GM10266 (cell line): ENCODE measurements at regions not wholly inside any gene's neighbourhood (a gene's known extent, or its start where the extent isn't known, plus 50 kb on each side); places are given as distances from the start of the nearest gene placed in this dataset.

Experiments
- DNase-seq: peaks from one replicate; pipeline ENCODE4 v3.0.0; 2012; ENCODE audit errors: extremely low spot score
- CTCF ChIP-seq: IDR thresholded peaks from 2 replicates; pipeline ENCODE4 v1.5.1; 2012; ENCODE audit warnings: mild to moderate bottlenecking, low read depth; ENCODE audit not compliant: control insufficient read depth, insufficient read depth; ENCODE audit errors: missing control alignments

GRCh38 chr20:7714549-7714948, 225.7 kb downstream of the HAO1 start:
- no peak for TF ChIP-seq CTCF
- no peak for DNase-seq

DNA sequence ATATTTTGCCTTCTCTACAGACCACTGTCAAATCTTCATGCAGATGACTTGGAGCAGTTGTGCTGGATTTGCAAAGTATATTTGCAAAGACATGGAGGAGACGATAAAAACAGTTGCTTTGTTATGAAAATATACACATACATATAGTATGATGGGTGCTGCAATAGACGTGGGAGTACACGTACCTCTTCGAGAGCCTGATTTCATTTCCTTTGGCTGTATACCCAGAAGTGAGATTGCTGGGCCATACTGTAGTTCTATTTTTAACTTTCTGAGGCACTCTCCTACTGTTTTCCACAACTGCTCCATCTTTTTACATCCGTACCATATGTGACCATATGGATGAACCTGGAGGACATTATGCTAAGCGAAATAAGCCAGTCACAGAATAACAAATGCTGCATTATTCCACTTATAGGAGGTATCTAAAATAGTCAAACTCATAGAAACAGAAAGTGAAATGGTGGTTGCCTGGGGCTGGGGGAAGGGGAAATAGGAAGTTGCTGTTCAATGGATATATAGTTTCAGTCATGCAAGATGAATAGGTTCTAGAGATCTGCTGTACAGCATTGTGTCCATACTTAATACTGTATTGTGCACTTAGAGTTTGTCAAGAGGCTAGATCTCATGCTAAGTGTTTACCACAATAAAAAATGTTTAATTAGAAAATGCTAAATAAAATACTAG, 223.8 kb downstream of the HAO1 start:
- no peak for TF ChIP-seq CTCF
- DNase-seq = no peak

GRCh38 chr20:7722564-7722963, 217.7 kb downstream of the HAO1 start:
- TF ChIP-seq CTCF = no peak
- DNase-seq = no peak

- no peak for DNase-seq
- TF ChIP-seq CTCF = no peak
Observed at GRCh38 chr20:7723284-7723683, 217.0 kb downstream of the HAO1 start.

DNA sequence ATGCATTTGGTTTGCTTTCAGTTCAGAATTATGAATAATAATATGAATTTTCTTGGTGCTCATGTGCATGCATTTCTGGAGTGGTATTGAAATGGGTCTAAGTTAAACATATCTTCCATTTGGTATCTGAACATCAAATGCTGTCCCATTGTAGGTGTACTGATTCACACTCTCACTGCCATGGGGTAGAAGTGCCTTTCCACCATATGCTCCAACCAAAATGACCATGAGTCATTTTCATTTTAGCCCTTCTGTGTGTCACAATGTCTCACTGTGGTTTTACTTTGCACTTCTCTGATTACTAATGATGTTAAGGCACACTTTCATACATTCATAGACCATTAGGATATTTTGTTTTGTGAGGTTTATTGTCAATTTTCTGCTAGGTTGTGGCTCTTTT, 211.9 kb downstream of the HAO1 start:
- DNase-seq = no peak
- no peak for TF ChIP-seq CTCF

DNA sequence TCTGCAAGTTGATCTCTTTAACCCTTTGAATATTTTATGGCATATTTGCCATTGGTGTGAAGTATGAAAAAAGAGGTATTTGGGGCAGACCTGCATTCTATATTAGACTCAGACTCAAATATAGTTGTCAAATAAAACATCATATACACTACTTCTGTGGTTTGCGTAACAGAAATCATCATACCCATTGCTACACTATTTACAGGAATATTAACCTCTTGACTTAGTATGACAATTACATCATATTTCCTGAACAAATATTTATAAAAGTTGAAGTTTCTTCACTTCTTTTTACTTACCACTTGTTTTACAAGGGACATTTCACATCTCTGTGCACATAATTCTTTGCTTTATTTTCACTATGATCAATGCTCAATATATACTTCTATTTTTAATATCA, 206.0 kb downstream of the HAO1 start:
- DNase-seq = no peak
- no peak for TF ChIP-seq CTCF

DNA sequence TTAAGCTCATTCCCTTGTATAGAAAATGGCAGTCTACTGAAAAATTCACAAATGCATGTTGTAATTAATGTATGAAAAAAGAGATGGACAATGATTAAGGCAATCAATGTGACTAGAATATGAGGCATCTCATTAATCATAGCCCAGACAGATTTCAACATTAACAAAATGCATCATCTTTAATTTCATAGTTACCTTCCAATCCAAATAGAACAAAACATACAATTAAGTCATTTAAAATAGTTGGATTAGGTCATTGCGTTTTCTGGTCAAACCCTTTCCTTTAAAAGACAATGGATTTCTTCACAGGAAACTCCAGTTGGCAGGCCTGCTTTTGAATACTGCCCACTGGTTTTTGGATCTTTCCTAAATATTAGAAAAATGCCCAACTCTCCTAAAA, 203.9 kb downstream of the HAO1 start:
- no peak for DNase-seq
- TF ChIP-seq CTCF = no peak
